ENCODE measurements at regions not wholly inside any gene's neighbourhood (a gene's known extent, or its start where the extent isn't known, plus 50 kb on each side); places are given as distances from the start of the nearest gene placed in this dataset.
"Not testable (repeated sequence)": the region's sequence is repeated elsewhere in the genome, so short reads cannot be mapped to it uniquely, and the experiment has no call there.

DNA sequence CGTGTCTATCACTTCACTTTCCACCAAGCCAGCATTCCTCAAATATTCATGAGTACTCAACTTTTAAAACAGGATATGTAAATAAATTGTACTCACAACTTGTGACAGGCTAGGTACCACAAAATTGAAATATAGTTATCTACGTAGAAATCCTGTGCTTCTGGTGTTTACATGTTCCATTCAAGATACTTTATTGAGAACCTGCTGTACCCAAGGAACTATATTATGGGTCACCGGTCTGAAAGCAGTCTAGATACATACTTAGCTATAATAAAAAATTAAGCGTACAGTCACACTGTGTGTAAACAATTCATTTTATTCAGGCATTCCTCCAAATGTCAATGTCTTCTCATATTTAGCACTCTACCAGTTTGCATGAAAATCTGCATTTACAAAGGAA, 482.2 kb upstream of the SOX9 start:
- no CpG with 5 or more reads among the region's 4 CpGs for WGBS (ENCODE audit: insufficient coverage)
- H3K4me1 Mint-ChIP-seq = no peaks in the 10 kb centered on the region

GRCh38 chr17:71639865-71640264, 481.0 kb upstream of the SOX9 start:
- Histone ChIP-seq H3K4me1 (ENCODE audit: control insufficient read depth in 2 of 2, insufficient read depth in 2 of 2, low read length in 2 of 2) (no peaks in the 10 kb centered on the region), H3K79me2 (ENCODE audit: control insufficient read depth, insufficient read depth, low read length) (no peaks in the 10 kb centered on the region), H3K4me3 (ENCODE audit: control extremely low read depth in 1 of 5, extremely low read depth in 1 of 5, insufficient read depth in 1 of 5, low read depth in 2 of 5, low read length in 4 of 5) (no peak overlapping the region), H3K27ac (ENCODE audit: low read length in 2 of 2) (no peak overlapping the region), H4K20me1 (ENCODE audit: control insufficient read depth, insufficient read depth, low read length, poor library complexity, severe bottlenecking) (no peaks in the 10 kb centered on the region), H3K9me3 (ENCODE audit: control extremely low read depth in 1 of 3, control insufficient read depth in 2 of 3, insufficient read depth in 1 of 3, low read length in 2 of 3) (no peaks in the 10 kb centered on the region), H3K9ac (ENCODE audit: low read length) (no peak overlapping the region), H2AFZ (ENCODE audit: insufficient read depth, low read depth, low read length, poor library complexity, severe bottlenecking) (no peak overlapping the region), H3K4me2 (replicated peaks; ENCODE audit: low read depth, low read length, poor library complexity, severe bottlenecking) (no peak overlapping the region), H3K36me3 (replicated peaks in 1 of 2; ENCODE audit: control extremely low read depth in 1 of 2, control insufficient read depth in 1 of 2, extremely low read depth in 1 of 2, insufficient read depth in 2 of 2, low read length in 1 of 2) (no peaks in the 10 kb centered on the region), H3K27me3 (replicated peaks in 1 of 4; ENCODE audit: control extremely low read depth in 1 of 4, control insufficient read depth in 3 of 4, insufficient read depth in 4 of 4, low read length in 3 of 4) (no peaks in the 10 kb centered on the region)
- Mint-ChIP-seq H3K27ac (no peak overlapping the region), H3K9me3 (ENCODE audit: insufficient read depth) (peaks cover 4% of the 10 kb centered on the region), H3K4me3 (no peak overlapping the region), H3K27me3 (no peaks in the 10 kb centered on the region), H3K4me1 (no peaks in the 10 kb centered on the region)
- ATAC-seq (ENCODE audit: low read depth) (no peak), DNase-seq (no peak)
- intact Hi-C loops (cut with micrococcal nuclease) = no loop called here
- ChIA-PET CTCF (no interaction called here), POLR2A (no interaction called here)
- no peak for TF ChIP-seq EZH2 (IDR thresholded peaks at IDR 0.05; ENCODE audit: borderline replicate concordance, insufficient read depth, low read depth, low read length, poor library complexity, severe bottlenecking)
- TF ChIP-seq CTCF (IDR thresholded peaks at IDR 0.05) = no peak

More for the DNA sequence above, 482.2 kb upstream of the SOX9 start:
- Histone ChIP-seq H3K27me3 (replicated peaks in 1 of 4; ENCODE audit: control extremely low read depth in 1 of 4, control insufficient read depth in 3 of 4, insufficient read depth in 4 of 4, low read length in 3 of 4) (no peaks in the 10 kb centered on the region), H3K4me2 (replicated peaks; ENCODE audit: low read depth, low read length, poor library complexity, severe bottlenecking) (no peak overlapping the region), H3K79me2 (ENCODE audit: control insufficient read depth, insufficient read depth, low read length) (no peaks in the 10 kb centered on the region), H2AFZ (ENCODE audit: insufficient read depth, low read depth, low read length, poor library complexity, severe bottlenecking) (no peak overlapping the region), H4K20me1 (ENCODE audit: control insufficient read depth, insufficient read depth, low read length, poor library complexity, severe bottlenecking) (no peaks in the 10 kb centered on the region), H3K9ac (ENCODE audit: low read length) (no peak overlapping the region), H3K4me1 (ENCODE audit: control insufficient read depth in 2 of 2, insufficient read depth in 2 of 2, low read length in 2 of 2) (no peaks in the 10 kb centered on the region), H3K9me3 (ENCODE audit: control extremely low read depth in 1 of 3, control insufficient read depth in 2 of 3, insufficient read depth in 1 of 3, low read length in 2 of 3) (no peaks in the 10 kb centered on the region), H3K36me3 (replicated peaks in 1 of 2; ENCODE audit: control extremely low read depth in 1 of 2, control insufficient read depth in 1 of 2, extremely low read depth in 1 of 2, insufficient read depth in 2 of 2, low read length in 1 of 2) (no peaks in the 10 kb centered on the region), H3K27ac (ENCODE audit: low read length in 2 of 2) (no peak overlapping the region), H3K4me3 (ENCODE audit: control extremely low read depth in 1 of 5, extremely low read depth in 1 of 5, insufficient read depth in 1 of 5, low read depth in 2 of 5, low read length in 4 of 5) (no peak overlapping the region)
- ChIA-PET CTCF (no interaction called here), POLR2A (no interaction called here)
- DNase-seq (no peak), ATAC-seq (ENCODE audit: low read depth) (no peak)
- Mint-ChIP-seq H3K27me3 (no peaks in the 10 kb centered on the region), H3K4me3 (no peak overlapping the region), H3K27ac (no peak overlapping the region), H3K9me3 (ENCODE audit: insufficient read depth) (peaks cover 4% of the 10 kb centered on the region)
- TF ChIP-seq CTCF (IDR thresholded peaks at IDR 0.05) (no peak), EZH2 (IDR thresholded peaks at IDR 0.05; ENCODE audit: borderline replicate concordance, insufficient read depth, low read depth, low read length, poor library complexity, severe bottlenecking) (no peak)
- intact Hi-C loops (cut with micrococcal nuclease) = no loop called here

DNA sequence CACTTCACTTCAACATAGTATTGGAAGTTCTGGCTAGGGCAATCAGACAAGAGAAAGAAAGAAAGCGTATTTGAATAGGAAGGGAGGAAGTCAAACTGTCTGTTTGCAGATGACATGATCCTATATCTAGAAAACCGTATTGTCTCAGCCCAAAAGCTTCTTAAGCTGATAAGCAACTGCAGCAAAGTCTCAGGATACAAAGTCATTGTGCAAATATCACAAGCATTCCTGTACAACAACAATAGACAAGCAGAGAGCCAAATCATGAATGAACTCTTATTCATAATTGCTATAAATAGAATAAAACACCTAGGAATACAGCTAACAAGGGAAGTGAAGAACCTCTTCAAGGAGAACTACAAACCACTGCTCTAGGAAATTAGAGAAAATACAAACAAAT, 473.9 kb upstream of the SOX9 start:
- CTCF ChIA-PET; H3K9me3 Mint-ChIP-seq (ENCODE audit: insufficient read depth); ATAC-seq (ENCODE audit: low read depth); POLR2A ChIA-PET; H3K4me2 ChIP-seq (replicated peaks; ENCODE audit: low read depth, low read length, poor library complexity, severe bottlenecking); H4K20me1 ChIP-seq (ENCODE audit: control insufficient read depth, insufficient read depth, low read length, poor library complexity, severe bottlenecking); H3K27me3 Mint-ChIP-seq; H3K4me1 Mint-ChIP-seq; H3K79me2 ChIP-seq (ENCODE audit: control insufficient read depth, insufficient read depth, low read length); H2AFZ ChIP-seq (ENCODE audit: insufficient read depth, low read depth, low read length, poor library complexity, severe bottlenecking); H3K27me3 ChIP-seq (replicated peaks in 1 of 4; ENCODE audit: control extremely low read depth in 1 of 4, control insufficient read depth in 3 of 4, insufficient read depth in 4 of 4, low read length in 3 of 4); H3K4me3 Mint-ChIP-seq; H3K4me1 ChIP-seq (ENCODE audit: control insufficient read depth in 2 of 2, insufficient read depth in 2 of 2, low read length in 2 of 2); H3K4me3 ChIP-seq (ENCODE audit: control extremely low read depth in 1 of 5, extremely low read depth in 1 of 5, insufficient read depth in 1 of 5, low read depth in 2 of 5, low read length in 4 of 5); H3K9ac ChIP-seq (ENCODE audit: low read length); DNase-seq; H3K36me3 ChIP-seq (replicated peaks in 1 of 2; ENCODE audit: control extremely low read depth in 1 of 2, control insufficient read depth in 1 of 2, extremely low read depth in 1 of 2, insufficient read depth in 2 of 2, low read length in 1 of 2); H3K27ac Mint-ChIP-seq; intact Hi-C loops (cut with micrococcal nuclease); H3K9me3 ChIP-seq (ENCODE audit: control extremely low read depth in 1 of 3, control insufficient read depth in 2 of 3, insufficient read depth in 1 of 3, low read length in 2 of 3); H3K27ac ChIP-seq (ENCODE audit: low read length in 2 of 2): not testable (repeated sequence)
- 100% methylated on average over 1 of the region's 2 CpGs for WGBS (ENCODE audit: insufficient coverage)

Measured in B cell (primary cell).